Ishikawa (cell line): ENCODE measurements at regions not wholly inside any gene's neighbourhood (a gene's known extent, or its start where the extent isn't known, plus 50 kb on each side); places are given as distances from the start of the nearest gene placed in this dataset.

Source experiments
- CEBPB ChIP-seq: IDR thresholded peaks from 2 replicates; pipeline ENCODE4 v1.6.1; 2012
- CREB1 ChIP-seq: IDR thresholded peaks from 2 replicates; pipeline ENCODE4 v1.6.1; 2012; ENCODE audit warnings: low read depth
- EGR1 ChIP-seq: IDR thresholded peaks from 2 replicates; pipeline ENCODE4 v1.6.1; 2012
- EP300 ChIP-seq: IDR thresholded peaks from 2 replicates; pipeline ENCODE4 v1.6.1; 2012; ENCODE audit warnings: borderline replicate concordance
- FOXM1 ChIP-seq: IDR thresholded peaks from 2 replicates; pipeline ENCODE4 v1.6.1; 2012; ENCODE audit warnings: low read depth, borderline replicate concordance
- NFIC ChIP-seq: IDR thresholded peaks from 2 replicates; pipeline ENCODE4 v1.6.1; 2012
- RAD21 ChIP-seq: IDR thresholded peaks from 2 replicates; pipeline ENCODE4 v1.6.1; 2012; ENCODE audit warnings: low read depth
- TAF1 ChIP-seq: IDR thresholded peaks from 2 replicates; pipeline ENCODE4 v1.6.1; 2012; ENCODE audit warnings: low read depth, mild to moderate bottlenecking
- TCF12 ChIP-seq: IDR thresholded peaks from 2 replicates; pipeline ENCODE4 v1.6.1; 2012; ENCODE audit warnings: low read depth
- TEAD4 ChIP-seq: IDR thresholded peaks from 2 replicates; pipeline ENCODE4 v1.6.1; 2012
- YY1 ChIP-seq: IDR thresholded peaks from 2 replicates; pipeline ENCODE4 v1.6.1; 2012; ENCODE audit warnings: low read depth
- ZBTB7A ChIP-seq: IDR thresholded peaks from 2 replicates; pipeline ENCODE4 v1.6.1; 2012; ENCODE audit warnings: low read depth
- TF ChIP-seq, protein P1 (sequence below): IDR thresholded peaks from 2 replicates; pipeline ENCODE4 v1.6.1; 2012
- TF ChIP-seq, protein P2 (sequence below): IDR thresholded peaks from 2 replicates; pipeline ENCODE4 v1.6.1; 2012
- TF ChIP-seq, protein P3 (sequence below): IDR thresholded peaks from 2 replicates; pipeline ENCODE4 v1.6.1; 2012; ENCODE audit warnings: low read depth, mild to moderate bottlenecking

DNA sequence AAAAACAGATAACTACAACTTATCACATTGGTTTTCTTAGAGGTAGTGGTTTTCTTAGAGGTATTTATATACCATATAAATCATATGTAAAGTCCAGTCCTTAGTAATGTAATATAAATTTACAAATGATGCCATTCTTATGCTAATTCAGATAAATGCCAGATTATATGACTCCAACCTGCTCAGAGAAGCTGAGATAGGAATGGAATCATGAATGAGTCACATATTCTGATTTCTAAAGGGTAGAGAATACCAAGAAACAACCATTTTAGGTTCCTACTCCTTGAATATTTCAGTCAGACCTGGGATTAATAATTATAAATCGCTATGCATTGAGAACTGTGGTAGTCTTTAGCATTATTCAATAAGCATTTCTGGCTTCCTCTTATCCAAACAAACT is 760.1 kb upstream of the NEGR1 start:
- TF ChIP-seq TEAD4, result no peak
- no peak for TF ChIP-seq FOXM1
- TF ChIP-seq EGR1, result no peak
- TF ChIP-seq EP300, result no peak
- TF ChIP-seq TCF12, result no peak
- TF ChIP-seq, protein P1, sequence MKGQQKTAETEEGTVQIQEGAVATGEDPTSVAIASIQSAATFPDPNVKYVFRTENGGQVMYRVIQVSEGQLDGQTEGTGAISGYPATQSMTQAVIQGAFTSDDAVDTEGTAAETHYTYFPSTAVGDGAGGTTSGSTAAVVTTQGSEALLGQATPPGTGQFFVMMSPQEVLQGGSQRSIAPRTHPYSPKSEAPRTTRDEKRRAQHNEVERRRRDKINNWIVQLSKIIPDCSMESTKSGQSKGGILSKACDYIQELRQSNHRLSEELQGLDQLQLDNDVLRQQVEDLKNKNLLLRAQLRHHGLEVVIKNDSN, result no peak
- no peak for TF ChIP-seq ZBTB7A
- TF ChIP-seq, protein P2, sequence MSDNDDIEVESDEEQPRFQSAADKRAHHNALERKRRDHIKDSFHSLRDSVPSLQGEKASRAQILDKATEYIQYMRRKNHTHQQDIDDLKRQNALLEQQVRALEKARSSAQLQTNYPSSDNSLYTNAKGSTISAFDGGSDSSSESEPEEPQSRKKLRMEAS, result no peak
- no peak for TF ChIP-seq CEBPB

DNA sequence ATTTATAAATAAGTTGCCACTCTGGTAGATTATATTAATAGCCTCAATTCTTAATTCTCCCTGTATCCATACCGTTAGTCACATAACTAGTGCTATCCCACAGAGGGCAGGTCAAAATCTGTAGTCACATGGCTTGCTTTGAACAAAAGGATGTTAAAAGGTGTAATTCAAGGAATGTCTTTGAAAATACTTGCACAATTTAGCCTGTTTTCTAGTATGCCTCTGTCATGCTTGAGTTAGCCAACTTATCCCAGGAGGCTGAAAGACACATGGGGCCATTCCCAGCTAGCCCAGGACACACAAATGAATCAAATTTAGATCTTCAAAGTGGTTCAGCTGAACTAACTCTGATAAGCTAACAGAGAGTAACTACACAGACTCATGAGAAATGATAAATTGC is 758.5 kb upstream of the NEGR1 start:
- TF ChIP-seq, protein P3, sequence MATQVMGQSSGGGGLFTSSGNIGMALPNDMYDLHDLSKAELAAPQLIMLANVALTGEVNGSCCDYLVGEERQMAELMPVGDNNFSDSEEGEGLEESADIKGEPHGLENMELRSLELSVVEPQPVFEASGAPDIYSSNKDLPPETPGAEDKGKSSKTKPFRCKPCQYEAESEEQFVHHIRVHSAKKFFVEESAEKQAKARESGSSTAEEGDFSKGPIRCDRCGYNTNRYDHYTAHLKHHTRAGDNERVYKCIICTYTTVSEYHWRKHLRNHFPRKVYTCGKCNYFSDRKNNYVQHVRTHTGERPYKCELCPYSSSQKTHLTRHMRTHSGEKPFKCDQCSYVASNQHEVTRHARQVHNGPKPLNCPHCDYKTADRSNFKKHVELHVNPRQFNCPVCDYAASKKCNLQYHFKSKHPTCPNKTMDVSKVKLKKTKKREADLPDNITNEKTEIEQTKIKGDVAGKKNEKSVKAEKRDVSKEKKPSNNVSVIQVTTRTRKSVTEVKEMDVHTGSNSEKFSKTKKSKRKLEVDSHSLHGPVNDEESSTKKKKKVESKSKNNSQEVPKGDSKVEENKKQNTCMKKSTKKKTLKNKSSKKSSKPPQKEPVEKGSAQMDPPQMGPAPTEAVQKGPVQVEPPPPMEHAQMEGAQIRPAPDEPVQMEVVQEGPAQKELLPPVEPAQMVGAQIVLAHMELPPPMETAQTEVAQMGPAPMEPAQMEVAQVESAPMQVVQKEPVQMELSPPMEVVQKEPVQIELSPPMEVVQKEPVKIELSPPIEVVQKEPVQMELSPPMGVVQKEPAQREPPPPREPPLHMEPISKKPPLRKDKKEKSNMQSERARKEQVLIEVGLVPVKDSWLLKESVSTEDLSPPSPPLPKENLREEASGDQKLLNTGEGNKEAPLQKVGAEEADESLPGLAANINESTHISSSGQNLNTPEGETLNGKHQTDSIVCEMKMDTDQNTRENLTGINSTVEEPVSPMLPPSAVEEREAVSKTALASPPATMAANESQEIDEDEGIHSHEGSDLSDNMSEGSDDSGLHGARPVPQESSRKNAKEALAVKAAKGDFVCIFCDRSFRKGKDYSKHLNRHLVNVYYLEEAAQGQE, result no peak
- no peak for TF ChIP-seq TCF12
- TF ChIP-seq TAF1, result no peak
- no peak for TF ChIP-seq FOXM1
- no peak for TF ChIP-seq RAD21
- no peak for TF ChIP-seq CREB1
- TF ChIP-seq, protein P2, result no peak
- TF ChIP-seq, protein P1, result no peak
- TF ChIP-seq CEBPB, result no peak
- TF ChIP-seq EGR1, result no peak
- no peak for TF ChIP-seq TEAD4
- no peak for TF ChIP-seq ZBTB7A
- no peak for TF ChIP-seq NFIC
- TF ChIP-seq YY1, result no peak
- no peak for TF ChIP-seq EP300

DNA sequence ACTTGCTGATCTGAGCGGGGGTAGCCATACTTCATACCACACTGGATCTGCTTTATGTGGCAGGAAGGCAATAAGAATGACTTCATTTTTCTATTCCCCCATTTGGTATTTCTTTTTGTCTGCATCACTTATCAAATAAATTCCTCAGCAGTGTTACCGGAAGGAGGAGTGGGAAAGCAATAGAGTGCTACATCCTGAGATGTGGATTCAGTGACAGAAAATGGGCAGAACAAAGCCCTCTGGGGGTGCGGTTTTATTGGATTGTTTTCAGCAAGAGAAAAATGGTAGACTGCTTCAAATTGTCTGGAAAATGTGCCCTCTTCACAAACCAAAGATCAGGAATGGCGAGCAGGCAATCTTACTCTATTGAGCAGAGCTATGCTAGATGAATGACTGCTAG is 751.9 kb upstream of the NEGR1 start:
- TF ChIP-seq TCF12 (no peak), NFIC (no peak), YY1 (no peak), TEAD4 (no peak), ZBTB7A (no peak), EGR1 (no peak), CEBPB (no peak), FOXM1 (no peak), CREB1 (no peak), RAD21 (no peak), TAF1 (no peak), EP300 (no peak)
- TF ChIP-seq, protein P1, result no peak
- TF ChIP-seq, protein P3, result no peak
- TF ChIP-seq, protein P2, result no peak

DNA sequence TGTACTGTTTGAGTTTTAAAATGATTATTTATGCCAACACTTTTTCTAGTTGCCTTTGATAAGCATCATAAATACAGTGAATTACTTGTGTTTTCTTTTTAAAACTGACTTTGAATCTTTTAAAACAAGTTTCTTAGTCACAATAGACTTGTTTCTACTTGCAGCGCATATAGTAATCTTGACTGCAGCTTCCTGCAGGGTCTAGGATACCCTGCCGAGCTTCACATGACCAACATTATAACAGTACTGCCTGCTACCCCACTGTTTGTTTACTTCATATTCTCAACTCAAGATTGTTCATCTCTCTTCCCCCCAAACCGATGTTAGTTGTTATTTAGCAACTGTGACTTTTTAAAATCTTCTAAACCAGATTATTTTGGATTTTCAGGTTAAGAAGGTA is 751.3 kb upstream of the NEGR1 start:
- TF ChIP-seq TEAD4 (no peak), EGR1 (no peak), EP300 (no peak), CREB1 (no peak), FOXM1 (no peak), TAF1 (no peak), NFIC (no peak)
- TF ChIP-seq, protein P1, result no peak
- TF ChIP-seq, protein P2, result no peak

DNA sequence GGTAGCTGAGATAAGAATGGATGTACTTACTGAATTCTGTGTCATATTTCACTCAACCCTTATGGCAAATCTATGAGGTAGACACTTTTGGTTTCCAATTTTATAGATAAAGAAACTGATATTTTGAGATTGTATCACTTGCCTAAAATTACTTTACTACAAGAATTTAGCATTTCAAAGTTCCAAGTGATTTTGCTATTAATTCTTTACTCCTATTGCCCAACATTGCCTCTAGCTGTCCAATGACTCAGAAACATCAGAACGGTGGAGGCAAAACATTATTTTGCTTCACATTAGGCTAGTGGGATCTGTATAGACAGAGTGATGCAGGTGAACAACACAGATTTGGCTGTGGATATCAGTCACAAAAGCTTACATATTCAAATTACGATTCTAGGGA is 747.2 kb upstream of the NEGR1 start:
- no peak for TF ChIP-seq EP300
- TF ChIP-seq CREB1, result no peak
- TF ChIP-seq ZBTB7A, result no peak
- TF ChIP-seq EGR1, result no peak
- TF ChIP-seq RAD21, result no peak
- TF ChIP-seq, protein P3, result no peak
- TF ChIP-seq YY1, result no peak
- TF ChIP-seq CEBPB, result no peak
- no peak for TF ChIP-seq TAF1
- TF ChIP-seq, protein P1, result no peak
